ENCODE measurements at regions not wholly inside any gene's neighbourhood (a gene's known extent, or its start where the extent isn't known, plus 50 kb on each side); places are given as distances from the start of the nearest gene placed in this dataset.
A peak's percentile ranks its signal among the peaks of the same experiment; 100 is the strongest.

DNA sequence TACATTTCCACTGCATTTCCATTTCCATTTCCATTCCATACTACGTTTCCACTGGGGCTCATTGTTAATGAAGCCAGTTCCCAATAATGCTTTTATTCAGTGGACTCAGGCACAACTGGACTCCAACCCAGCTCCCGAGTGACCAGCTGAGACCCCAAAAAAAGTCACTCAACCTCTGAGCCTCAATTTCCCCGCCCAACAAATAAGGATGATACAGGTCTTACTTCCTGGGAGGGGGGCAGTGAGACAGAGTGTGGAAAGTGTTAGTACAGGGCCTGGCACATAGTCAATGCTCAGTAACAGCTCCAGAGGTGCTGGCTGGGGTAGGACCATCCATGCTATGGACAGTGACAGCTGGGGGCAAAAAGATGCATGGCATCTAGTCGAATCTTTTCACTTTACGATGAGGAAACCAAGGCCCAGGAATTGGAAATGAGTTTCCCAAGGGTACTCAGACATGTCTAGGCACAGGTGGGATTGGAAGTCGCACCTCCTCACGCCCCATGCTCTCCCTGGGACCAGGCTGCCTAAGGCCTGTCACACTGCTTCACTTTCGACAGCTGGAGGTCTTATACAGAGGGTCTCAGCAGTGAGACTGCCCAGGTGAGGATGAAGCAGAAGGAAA lies 226.5 kb downstream of the ANAPC1 start:
- Mint-ChIP-seq H3K4me1 (ENCODE audit: low read depth) (peaks cover 34% of the 10 kb centered on the region), H3K27me3 (ENCODE audit: insufficient read depth) (peaks cover 12% of the 10 kb centered on the region), H3K36me3 (ENCODE audit: low read depth) (no peaks in the 10 kb centered on the region; the same call in 1 of the 2 replicates), H3K27ac (no peak overlapping the region; the same call in 1 of the 2 replicates), H3K4me3 (no peak overlapping the region), H3K9me3 (no peaks in the 10 kb centered on the region)
- TF ChIP-seq CTCF (IDR thresholded peaks at IDR 0.05) = no peak
- no peak for DNase-seq

DNA sequence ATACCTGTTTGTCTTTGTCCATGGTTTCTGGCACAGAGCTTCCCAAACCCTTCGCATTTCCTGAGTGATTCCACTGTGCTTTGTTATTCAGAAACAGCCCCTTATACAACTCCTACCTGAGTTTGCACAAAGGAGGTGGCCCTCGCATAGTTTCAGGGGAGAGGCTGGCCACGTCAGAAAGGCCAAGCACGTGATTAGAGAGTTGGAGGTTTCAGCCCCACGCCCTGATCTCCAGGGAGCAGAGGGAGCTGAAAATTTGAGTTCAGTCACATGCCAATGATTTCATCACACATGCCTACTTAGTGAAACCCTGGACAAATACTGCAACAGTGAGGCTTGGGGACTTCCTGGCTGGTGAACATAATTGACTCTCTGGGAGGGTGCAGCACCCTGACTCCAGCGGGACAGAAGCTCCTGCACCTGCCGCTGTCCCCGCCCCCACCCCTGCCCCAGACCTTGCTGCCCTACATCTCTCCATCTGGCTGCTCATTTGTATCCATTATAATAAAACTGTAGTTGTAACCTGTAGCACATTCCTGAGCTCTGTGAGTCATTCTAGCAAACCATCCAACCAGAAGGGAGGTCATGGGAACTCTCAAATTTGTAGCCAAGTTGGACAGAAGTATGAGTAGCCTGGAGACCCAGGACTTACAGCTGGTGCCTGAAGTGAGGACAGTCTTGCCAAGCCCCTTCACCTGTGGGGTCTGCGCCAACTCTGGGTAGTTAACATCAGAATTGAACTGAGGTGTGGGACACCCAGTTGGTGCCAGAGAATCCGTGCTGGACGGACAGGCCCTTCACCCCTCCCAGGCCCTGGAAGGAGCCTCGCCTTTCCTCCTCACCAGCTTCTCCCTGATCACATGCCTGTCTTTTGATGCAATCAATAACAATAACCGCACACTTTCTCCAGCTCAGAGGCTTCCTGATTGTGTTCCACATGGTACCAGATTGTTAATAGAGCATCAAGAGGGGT lies 224.3 kb downstream of the ANAPC1 start:
- peaks cover 48% of the 10 kb centered on the region for H3K4me1 Mint-ChIP-seq (ENCODE audit: low read depth)
- peak overlapping the region; percentile 83 for H3K27ac Mint-ChIP-seq
- no peak for TF ChIP-seq CTCF (IDR thresholded peaks at IDR 0.05)
- 0 out of 2 replicates have a peak overlapping the region, but pooled peaks have one; percentile 0 for H3K4me3 Mint-ChIP-seq
- peak; percentile 71 for DNase-seq
- peaks cover 8% of the 10 kb centered on the region for H3K27me3 Mint-ChIP-seq (ENCODE audit: insufficient read depth)
- H3K36me3 Mint-ChIP-seq (ENCODE audit: low read depth) = no peaks in the 10 kb centered on the region; the same call in 1 of the 2 replicates
- H3K9me3 Mint-ChIP-seq = no peaks in the 10 kb centered on the region

- Mint-ChIP-seq H3K36me3 (ENCODE audit: low read depth) (no peaks in the 10 kb centered on the region; the same call in 1 of the 2 replicates), H3K27me3 (ENCODE audit: insufficient read depth) (peaks cover 7% of the 10 kb centered on the region), H3K27ac (no peak overlapping the region), H3K4me3 (no peak overlapping the region), H3K9me3 (no peaks in the 10 kb centered on the region), H3K4me1 (ENCODE audit: low read depth) (peaks cover 48% of the 10 kb centered on the region)
- no peak for DNase-seq
- no peak for TF ChIP-seq CTCF (IDR thresholded peaks at IDR 0.05)
Observed at GRCh38 chr2:111660811-111661210, 223.2 kb downstream of the ANAPC1 start.

- Mint-ChIP-seq H3K4me3 (peak overlapping the region; percentile 69), H3K27me3 (ENCODE audit: insufficient read depth) (peaks cover 7% of the 10 kb centered on the region), H3K27ac (peak overlapping the region; percentile 90), H3K36me3 (ENCODE audit: low read depth) (no peaks in the 10 kb centered on the region; the same call in 1 of the 2 replicates), H3K4me1 (ENCODE audit: low read depth) (peaks cover 48% of the 10 kb centered on the region), H3K9me3 (no peaks in the 10 kb centered on the region)
- no peak for DNase-seq
- TF ChIP-seq CTCF (IDR thresholded peaks at IDR 0.05) = no peak
Observed at GRCh38 chr2:111661286-111661940, 222.6 kb downstream of the ANAPC1 start.

GRCh38 chr2:111662039-111662770 lies 221.8 kb downstream of the ANAPC1 start:
- Mint-ChIP-seq H3K4me1 (ENCODE audit: low read depth) (peaks cover 48% of the 10 kb centered on the region), H3K27me3 (ENCODE audit: insufficient read depth) (peaks cover 5% of the 10 kb centered on the region), H3K27ac (peak overlapping the region; percentile 90)

More at GRCh38 chr2:111662039-111662770, 221.8 kb downstream of the ANAPC1 start:
- DNase-seq = peak; percentile 68
- peak overlapping the region; percentile 68 for H3K4me3 Mint-ChIP-seq
- TF ChIP-seq CTCF (IDR thresholded peaks at IDR 0.05) = no peak
- H3K9me3 Mint-ChIP-seq = no peaks in the 10 kb centered on the region
- H3K36me3 Mint-ChIP-seq (ENCODE audit: low read depth) = no peaks in the 10 kb centered on the region; the same call in 1 of the 2 replicates
